GM19395 (cell line): ENCODE measurements at regions not wholly inside any gene's neighbourhood (a gene's known extent, or its start where the extent isn't known, plus 50 kb on each side); places are given as distances from the start of the nearest gene placed in this dataset.
"Not testable (repeated sequence)": the region's sequence is repeated elsewhere in the genome, so short reads cannot be mapped to it uniquely, and the experiment has no call there.

Experiments used
- ATAC-seq: cut with Tn5 transposase; IDR thresholded peaks from one replicate; pipeline ENCODE4 v1.9.1; 2021; ENCODE audit warnings: mild to moderate bottlenecking, moderate library complexity; ENCODE audit not compliant: unreplicated experiment

- ATAC-seq: no peak
Measured at GRCh38 chr6:168864541-168865460, 388.8 kb downstream of the THBS2 start.

GRCh38 chr6:168863467-168863866, 390.2 kb downstream of the THBS2 start:
- no peak for ATAC-seq

- no peak for ATAC-seq
Measured at GRCh38 chr6:168862346-168862980, 391.2 kb downstream of the THBS2 start.

- no peak for ATAC-seq
Measured at GRCh38 chr6:168860987-168861386, 392.7 kb downstream of the THBS2 start.

GRCh38 chr6:168860341-168860740, 393.3 kb downstream of the THBS2 start:
- no peak for ATAC-seq

- ATAC-seq: no peak
Measured at GRCh38 chr6:168858926-168859325, 394.7 kb downstream of the THBS2 start.

- ATAC-seq: no peak
Measured at GRCh38 chr6:168856914-168857313, 396.7 kb downstream of the THBS2 start.

- no peak for ATAC-seq
Measured at GRCh38 chr6:168852376-168852884, 401.2 kb downstream of the THBS2 start.

- no peak for ATAC-seq
Measured at GRCh38 chr6:168851460-168852375, 401.9 kb downstream of the THBS2 start.

- ATAC-seq: not testable (repeated sequence)
Measured at GRCh38 chr6:168850027-168850736, 403.5 kb downstream of the THBS2 start.

- ATAC-seq: no peak
Measured at GRCh38 chr6:168849459-168849858, 404.2 kb downstream of the THBS2 start.

GRCh38 chr6:168848797-168849196, 404.8 kb downstream of the THBS2 start:
- ATAC-seq: no peak

GRCh38 chr6:168844821-168845609, 404.0 kb downstream of the SMOC2 start:
- no peak for ATAC-seq

GRCh38 chr6:168842632-168843212, 401.7 kb downstream of the SMOC2 start:
- not testable (repeated sequence) for ATAC-seq

GRCh38 chr6:168841609-168842278, 400.8 kb downstream of the SMOC2 start:
- no peak for ATAC-seq

- ATAC-seq: not testable (repeated sequence)
Measured at GRCh38 chr6:168840932-168841331, 399.9 kb downstream of the SMOC2 start.

GRCh38 chr6:168840299-168840698, 399.3 kb downstream of the SMOC2 start:
- ATAC-seq: not testable (repeated sequence)

- no peak for ATAC-seq
Measured at GRCh38 chr6:168838037-168838399, 397.0 kb downstream of the SMOC2 start.
